GM19193 (cell line): ENCODE measurements at regions not wholly inside any gene's neighbourhood (a gene's known extent, or its start where the extent isn't known, plus 50 kb on each side); places are given as distances from the start of the nearest gene placed in this dataset.

Experiments
- POLR2A ChIP-seq: IDR thresholded peaks from 4 replicates; pipeline ENCODE4 v1.6.1; 2011; ENCODE audit not compliant: insufficient read depth, insufficient read length; ENCODE audit errors: extremely low read depth

DNA sequence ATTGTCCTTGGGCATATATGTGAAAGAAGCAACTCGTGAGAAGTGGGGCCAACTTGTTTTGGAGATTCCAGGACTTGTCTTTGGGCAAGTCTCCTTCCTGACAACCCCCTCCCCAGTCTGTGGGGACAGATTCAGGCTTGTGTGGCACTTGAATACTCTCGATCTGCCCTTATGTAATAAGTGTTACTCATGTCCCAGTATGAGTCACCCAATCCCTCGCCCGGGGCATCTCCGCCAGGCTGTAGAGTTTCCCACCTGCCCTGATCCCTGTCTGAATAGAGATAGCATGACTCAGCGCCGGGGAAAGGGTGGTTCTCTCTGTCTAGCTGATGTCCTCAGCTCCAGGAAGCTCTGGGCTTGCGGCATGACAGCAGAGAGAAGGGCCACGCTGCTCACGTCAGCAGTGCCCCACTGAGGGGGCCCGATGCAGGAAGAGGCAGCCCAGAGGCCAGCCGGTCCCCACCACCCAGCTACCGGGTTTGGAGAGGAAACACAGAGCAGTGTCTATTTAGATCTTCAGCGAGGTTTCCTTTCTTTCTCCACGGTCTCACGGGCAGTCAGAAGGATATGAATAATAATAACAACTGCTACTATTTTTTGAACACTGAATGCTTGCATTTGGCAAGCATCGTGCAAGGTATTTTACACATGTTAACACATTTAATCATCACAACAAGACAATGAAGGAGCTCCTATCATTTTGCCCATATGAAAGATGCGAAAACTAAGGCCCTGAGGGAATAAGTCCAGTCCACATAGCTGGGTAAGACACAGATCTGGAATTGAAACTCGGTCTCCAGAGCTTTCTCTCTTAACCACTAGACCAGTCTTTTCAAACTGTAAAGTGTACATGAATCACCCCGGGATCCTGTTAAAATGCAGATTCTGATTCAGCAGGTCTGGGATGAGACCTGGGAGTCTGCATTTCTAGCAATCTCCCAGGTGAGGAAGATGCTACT lies 426.7 kb upstream of the MAF start:
- no peak for TF ChIP-seq POLR2A

- no peak for TF ChIP-seq POLR2A
Observed at GRCh38 chr16:80025236-80025635, 424.7 kb upstream of the MAF start.

- TF ChIP-seq POLR2A, result no peak
Observed at GRCh38 chr16:80024443-80024842, 423.9 kb upstream of the MAF start.

GRCh38 chr16:80023865-80024264 lies 423.3 kb upstream of the MAF start:
- no peak for TF ChIP-seq POLR2A

- no peak for TF ChIP-seq POLR2A
Observed at GRCh38 chr16:80019395-80019794, 418.9 kb upstream of the MAF start.

DNA sequence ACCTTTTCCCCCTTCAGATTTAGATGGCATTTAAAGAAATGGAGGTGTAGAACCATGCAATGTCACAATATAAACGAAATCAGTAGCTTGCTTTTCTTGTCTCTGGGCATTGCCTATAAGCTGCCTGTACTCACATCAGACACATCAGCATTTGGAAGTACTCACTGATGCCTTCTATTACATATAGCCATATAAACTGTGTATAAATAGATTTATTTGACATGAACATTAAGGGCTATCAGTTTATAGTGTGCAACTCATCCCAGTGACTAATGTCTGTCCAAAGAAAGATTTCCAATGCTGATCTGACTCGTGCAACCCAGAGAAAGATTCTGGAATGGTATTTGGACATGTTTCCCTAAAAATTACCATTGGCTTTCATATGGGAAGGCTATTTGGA lies 417.9 kb upstream of the MAF start:
- TF ChIP-seq POLR2A, result no peak

GRCh38 chr16:80016731-80017326 lies 416.3 kb upstream of the MAF start:
- no peak for TF ChIP-seq POLR2A

GRCh38 chr16:80015566-80015965 lies 415.0 kb upstream of the MAF start:
- no peak for TF ChIP-seq POLR2A

DNA sequence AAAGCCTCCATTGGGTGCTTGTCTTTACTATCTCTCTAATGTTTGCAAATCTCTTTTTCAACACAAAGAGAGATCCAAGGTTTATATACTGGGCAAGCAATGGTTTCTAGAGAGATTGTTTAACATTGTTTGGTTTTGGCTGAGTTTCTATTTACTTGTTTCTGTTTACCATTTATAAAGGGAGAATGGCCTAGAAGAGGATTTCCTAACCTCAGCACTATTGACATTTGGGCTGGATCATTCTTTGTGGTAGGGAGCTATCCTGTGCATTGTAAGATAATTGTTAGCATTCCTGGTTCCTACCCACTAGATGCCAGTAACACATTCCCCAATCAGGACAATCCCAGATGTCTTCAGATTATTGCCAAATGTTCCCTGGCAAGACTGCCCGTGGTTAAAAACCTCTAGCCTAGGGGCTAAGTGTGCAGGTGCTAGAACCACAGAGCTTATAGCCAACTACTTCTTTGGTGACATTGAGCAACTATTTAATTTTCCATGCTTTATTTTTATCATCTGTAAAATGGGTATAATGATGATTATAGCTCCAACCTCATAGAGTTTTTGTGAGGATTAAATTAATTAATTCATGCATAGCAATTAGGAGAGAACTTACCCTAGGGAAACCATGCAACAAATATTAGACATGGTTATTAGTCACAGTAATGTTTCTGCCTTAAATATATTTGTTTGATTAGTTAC lies 413.9 kb upstream of the MAF start:
- no peak for TF ChIP-seq POLR2A

GRCh38 chr16:80012586-80012985 lies 412.0 kb upstream of the MAF start:
- no peak for TF ChIP-seq POLR2A

DNA sequence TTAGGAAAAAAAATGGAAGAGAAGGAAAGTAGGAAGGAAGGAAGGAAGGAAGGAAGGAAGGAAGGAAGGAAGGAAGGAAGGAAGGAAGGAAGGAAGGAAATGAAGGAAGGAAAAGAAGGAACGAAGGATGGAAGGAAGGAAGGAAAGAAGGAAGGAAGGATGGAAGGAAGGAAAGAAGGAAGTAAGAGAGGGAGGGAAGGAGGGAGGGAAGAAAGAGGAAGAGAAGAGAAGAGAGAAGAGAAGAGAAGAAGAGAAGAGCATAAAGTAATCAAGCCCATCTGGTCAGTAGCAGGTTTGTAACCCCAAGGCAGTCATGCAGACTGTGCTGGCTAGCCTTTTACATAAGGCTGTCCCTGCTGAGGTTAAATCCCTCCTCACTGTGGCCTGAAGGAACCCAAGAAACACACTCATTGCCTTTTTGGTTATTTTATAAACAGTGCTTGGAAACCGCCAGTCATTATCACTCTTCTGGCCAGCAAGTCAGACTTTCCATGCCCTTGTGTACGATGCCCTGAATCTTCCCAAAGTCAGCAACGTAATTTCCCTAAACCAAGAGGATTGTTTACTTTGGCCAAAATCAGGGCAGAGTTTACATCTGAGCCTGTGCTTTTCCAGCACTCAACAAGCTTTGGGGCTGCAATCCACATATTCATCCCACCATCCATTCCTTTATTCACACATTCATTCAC lies 409.6 kb upstream of the MAF start:
- TF ChIP-seq POLR2A, result no peak

DNA sequence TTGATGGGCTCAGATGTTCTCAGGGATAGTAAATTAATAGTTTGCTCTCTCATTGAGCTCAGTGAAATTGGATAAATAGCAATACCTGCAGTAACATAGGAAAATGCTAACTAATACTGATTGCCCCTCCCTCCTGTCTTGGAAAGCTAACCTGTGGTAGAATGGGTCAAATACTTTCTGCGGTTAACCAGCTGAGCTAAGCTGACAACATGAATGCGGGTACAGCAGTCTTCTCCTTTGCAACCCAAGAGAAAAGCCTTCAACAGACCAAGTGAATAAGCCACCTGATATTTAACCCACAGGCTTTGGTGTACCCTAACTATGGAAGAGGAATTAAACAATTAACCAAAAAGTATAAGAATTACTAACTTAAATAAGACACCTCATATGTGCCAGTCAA lies 408.3 kb upstream of the MAF start:
- no peak for TF ChIP-seq POLR2A

GRCh38 chr16:80007231-80007630 lies 406.7 kb upstream of the MAF start:
- TF ChIP-seq POLR2A, result no peak

- no peak for TF ChIP-seq POLR2A
Observed at GRCh38 chr16:80006241-80007215, 406.0 kb upstream of the MAF start.

- no peak for TF ChIP-seq POLR2A
Observed at GRCh38 chr16:80004113-80004512, 403.6 kb upstream of the MAF start.

DNA sequence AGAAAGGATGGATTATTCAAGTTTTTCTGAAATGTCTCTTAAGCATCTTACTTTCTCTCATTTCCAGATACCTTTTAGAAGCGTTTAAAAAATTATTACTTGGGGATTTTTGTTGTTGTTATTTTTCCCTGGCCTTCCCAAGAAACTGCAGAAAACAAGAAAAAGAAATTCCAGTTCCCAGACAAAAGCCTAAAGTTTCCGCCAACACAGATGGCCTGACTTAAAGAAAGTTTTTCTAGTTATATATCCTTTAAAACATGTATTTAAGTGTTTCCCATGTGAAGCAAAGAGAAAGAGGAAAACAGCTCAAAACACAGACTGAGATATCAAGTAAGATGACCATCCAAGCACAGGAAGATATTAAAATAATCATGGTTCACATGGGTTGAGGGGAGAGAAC lies 401.7 kb upstream of the MAF start:
- TF ChIP-seq POLR2A, result no peak
